Ascending aorta (tissue), 2 donors: ENCODE measurements at regions not wholly inside any gene's neighbourhood (a gene's known extent, or its start where the extent isn't known, plus 50 kb on each side); places are given as distances from the start of the nearest gene placed in this dataset.

ENCODE experiments used
- DNase-seq, 2 donors: peaks; one replicate each; pipeline ENCODE4 v3.0.0-alpha.2; 2019; ENCODE audit warnings: low spot score in 2 of 2
- H3K27ac ChIP-seq, 2 donors: fragments of 200-600 bp; sonication (generic); one replicate each; pipeline ENCODE4 v1.5.1; 2016 to 2017; ENCODE audit warnings: mild to moderate bottlenecking in 1 of 2
- H3K27me3 ChIP-seq: fragments of 200-600 bp; sonication (generic); one replicate; pipeline ENCODE4 v1.5.1; 2017
- H3K36me3 ChIP-seq, 2 donors: fragments of 200-600 bp; sonication (generic); one replicate each; pipeline ENCODE4 v1.5.1; 2016
- H3K4me1 ChIP-seq, 2 donors: fragments of 200-600 bp; sonication (generic); one replicate each; pipeline ENCODE4 v1.5.1; 2016 to 2017; ENCODE audit warnings: mild to moderate bottlenecking in 1 of 2
- H3K4me3 ChIP-seq, 2 donors: fragments of 200-600 bp; sonication (generic); one replicate each; pipeline ENCODE4 v1.5.1; 2016 to 2017; ENCODE audit warnings: mild to moderate bottlenecking in 1 of 2
- H3K9me3 ChIP-seq, 2 donors: fragments of 200-600 bp; sonication (generic); one replicate each; pipeline ENCODE4 v1.5.1; 2016
- intact Hi-C: fragments of 100-400 bp; cut with DNase I; formaldehyde crosslinking; loops from one replicate; pipeline ENCODE4 v1.15.1; 2023
- TF ChIP-seq, protein P1 (sequence below), 3 experiments: fragments of 200-600 bp in 2 of 3; fragments of 450-650 bp in 1 of 3; sonication (generic) in 2 of 3; IDR thresholded peaks; one replicate each; pipeline ENCODE4 v1.5.1; 2016 to 2019; ENCODE audit warnings: antibody characterized with exemption in 3 of 3, mild to moderate bottlenecking in 1 of 3, moderate library complexity in 1 of 3

- Histone ChIP-seq H3K9me3 (no peaks in the 10 kb centered on the region), H3K4me1 (no peaks in the 10 kb centered on the region), H3K27ac (no peak overlapping the region), H3K4me3 (no peak overlapping the region), H3K36me3 (no peaks in the 10 kb centered on the region), H3K27me3 (no peaks in the 10 kb centered on the region)
- TF ChIP-seq, protein P1, sequence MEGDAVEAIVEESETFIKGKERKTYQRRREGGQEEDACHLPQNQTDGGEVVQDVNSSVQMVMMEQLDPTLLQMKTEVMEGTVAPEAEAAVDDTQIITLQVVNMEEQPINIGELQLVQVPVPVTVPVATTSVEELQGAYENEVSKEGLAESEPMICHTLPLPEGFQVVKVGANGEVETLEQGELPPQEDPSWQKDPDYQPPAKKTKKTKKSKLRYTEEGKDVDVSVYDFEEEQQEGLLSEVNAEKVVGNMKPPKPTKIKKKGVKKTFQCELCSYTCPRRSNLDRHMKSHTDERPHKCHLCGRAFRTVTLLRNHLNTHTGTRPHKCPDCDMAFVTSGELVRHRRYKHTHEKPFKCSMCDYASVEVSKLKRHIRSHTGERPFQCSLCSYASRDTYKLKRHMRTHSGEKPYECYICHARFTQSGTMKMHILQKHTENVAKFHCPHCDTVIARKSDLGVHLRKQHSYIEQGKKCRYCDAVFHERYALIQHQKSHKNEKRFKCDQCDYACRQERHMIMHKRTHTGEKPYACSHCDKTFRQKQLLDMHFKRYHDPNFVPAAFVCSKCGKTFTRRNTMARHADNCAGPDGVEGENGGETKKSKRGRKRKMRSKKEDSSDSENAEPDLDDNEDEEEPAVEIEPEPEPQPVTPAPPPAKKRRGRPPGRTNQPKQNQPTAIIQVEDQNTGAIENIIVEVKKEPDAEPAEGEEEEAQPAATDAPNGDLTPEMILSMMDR (IDR thresholded peaks at IDR 0.05) = no peak
- intact Hi-C loops = no loop called here
- DNase-seq = no peak
These were observed 148.5 kb upstream of the PRSS16 start for GRCh38 chr6:27098956-27099355.

DNA sequence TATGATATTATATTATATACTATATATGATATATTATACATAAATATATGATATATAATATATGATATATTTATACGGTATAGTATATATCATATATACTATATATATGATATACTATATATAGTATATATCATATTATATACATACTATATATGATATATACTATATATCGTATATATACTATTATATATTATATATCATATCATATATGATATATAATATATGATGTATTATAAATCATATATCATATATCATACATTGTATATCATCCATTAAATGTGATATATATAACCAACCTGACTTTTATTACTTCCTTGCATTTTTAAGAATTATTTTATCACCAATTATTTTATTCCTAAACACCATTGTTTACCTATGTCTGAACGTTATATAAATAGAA is 146.6 kb upstream of the PRSS16 start:
- no peak for DNase-seq
- Histone ChIP-seq H3K4me3 (no peak overlapping the region), H3K9me3 (no peaks in the 10 kb centered on the region), H3K4me1 (no peaks in the 10 kb centered on the region), H3K27ac (no peak overlapping the region), H3K27me3 (no peaks in the 10 kb centered on the region), H3K36me3 (no peaks in the 10 kb centered on the region)
- TF ChIP-seq, protein P1 (IDR thresholded peaks at IDR 0.05) = no peak
- intact Hi-C loops = no loop called here

GRCh38 chr6:27101824-27102223 is 145.7 kb upstream of the PRSS16 start:
- TF ChIP-seq, protein P1 (IDR thresholded peaks at IDR 0.05) = no peak
- H3K27me3 ChIP-seq = no peaks in the 10 kb centered on the region
- H3K27ac ChIP-seq = no peak overlapping the region
- H3K36me3 ChIP-seq = no peaks in the 10 kb centered on the region
- H3K4me1 ChIP-seq = no peaks in the 10 kb centered on the region
- DNase-seq = no peak
- intact Hi-C loops = no loop called here
- H3K9me3 ChIP-seq = no peaks in the 10 kb centered on the region
- no peak overlapping the region for H3K4me3 ChIP-seq

DNA sequence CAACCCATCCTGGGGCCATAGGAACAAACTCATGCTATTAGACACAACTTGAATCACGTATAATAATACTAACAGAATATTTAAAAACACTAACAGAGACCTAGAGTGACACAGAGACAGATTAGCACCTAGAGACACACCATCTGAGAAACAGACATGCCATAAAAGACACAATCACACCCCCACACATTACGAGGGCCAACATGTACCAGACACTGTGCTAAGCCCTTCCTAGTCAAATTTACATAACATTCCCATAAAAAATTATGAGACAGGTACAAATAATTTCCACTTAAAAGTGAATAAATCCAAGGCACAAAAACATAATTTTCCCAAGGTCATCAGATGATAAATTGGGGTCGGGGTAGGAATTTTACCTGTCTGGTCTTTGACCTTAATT is 141.1 kb upstream of the PRSS16 start:
- H3K4me1 ChIP-seq = no peaks in the 10 kb centered on the region
- H3K9me3 ChIP-seq = no peaks in the 10 kb centered on the region
- H3K4me3 ChIP-seq = no peak overlapping the region
- H3K27me3 ChIP-seq = no peaks in the 10 kb centered on the region
- TF ChIP-seq, protein P1 (IDR thresholded peaks at IDR 0.05) = no peak
- DNase-seq = no peak
- intact Hi-C loops = no loop called here
- no peaks in the 10 kb centered on the region for H3K36me3 ChIP-seq
- H3K27ac ChIP-seq = no peak overlapping the region

DNA sequence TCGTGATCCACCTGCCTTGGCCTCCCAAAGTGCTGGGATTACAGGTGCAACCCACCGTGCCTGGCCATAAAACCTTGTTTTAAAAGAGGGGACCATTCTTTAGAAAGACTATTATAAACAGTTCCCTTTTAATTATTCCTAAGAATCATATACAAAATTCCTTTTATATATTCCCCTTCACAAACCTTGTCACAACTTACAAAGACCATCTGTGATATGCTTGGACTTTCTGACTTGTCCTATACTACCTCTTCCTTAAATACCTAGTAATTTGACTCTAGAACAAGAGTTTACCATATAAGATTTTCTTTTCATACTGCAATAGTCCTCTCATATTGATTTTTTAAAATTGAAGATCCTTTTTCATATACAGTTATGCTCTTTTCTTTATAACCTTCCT is 135.8 kb upstream of the PRSS16 start:
- no peaks in the 10 kb centered on the region for H3K9me3 ChIP-seq
- intact Hi-C loops = no loop called here

GRCh38 chr6:27112974-27113373 is 134.5 kb upstream of the PRSS16 start:
- H3K4me3 ChIP-seq = no peak overlapping the region
- no peak for DNase-seq
- no peaks in the 10 kb centered on the region for H3K27me3 ChIP-seq
- TF ChIP-seq, protein P1 (IDR thresholded peaks at IDR 0.05) = no peak
- H3K36me3 ChIP-seq = no peaks in the 10 kb centered on the region
- intact Hi-C loops = no loop called here
- H3K27ac ChIP-seq = no peak overlapping the region
- H3K4me1 ChIP-seq = no peaks in the 10 kb centered on the region
- H3K9me3 ChIP-seq = no peaks in the 10 kb centered on the region

More for the DNA sequence above, 135.8 kb upstream of the PRSS16 start:
- Histone ChIP-seq H3K4me3 (no peak overlapping the region), H3K4me1 (no peaks in the 10 kb centered on the region), H3K27ac (no peak overlapping the region), H3K27me3 (no peaks in the 10 kb centered on the region), H3K36me3 (no peaks in the 10 kb centered on the region)
- TF ChIP-seq, protein P1 (IDR thresholded peaks at IDR 0.05) = no peak
- no peak for DNase-seq
